Osteocyte (in vitro differentiated cells): ENCODE measurements at regions not wholly inside any gene's neighbourhood (a gene's known extent, or its start where the extent isn't known, plus 50 kb on each side); places are given as distances from the start of the nearest gene placed in this dataset.

Experiments used
- DNase-seq: peaks from one replicate; pipeline ENCODE4 v3.0.0; 2021; ENCODE audit warnings: mixed read lengths; ENCODE audit not compliant: unreplicated experiment; ENCODE audit errors: extremely low spot score
- H3K27ac Mint-ChIP-seq: one replicate; pipeline ENCODE4 v1.8.0; 2021; ENCODE audit warnings: mild to moderate bottlenecking, mixed read lengths; ENCODE audit not compliant: unreplicated experiment
- H3K27me3 Mint-ChIP-seq: one replicate; pipeline ENCODE4 v1.8.0; 2021; ENCODE audit warnings: mixed read lengths; ENCODE audit not compliant: unreplicated experiment
- H3K36me3 Mint-ChIP-seq: one replicate; pipeline ENCODE4 v1.8.0; 2021; ENCODE audit warnings: mixed read lengths; ENCODE audit not compliant: unreplicated experiment
- H3K4me1 Mint-ChIP-seq: one replicate; pipeline ENCODE4 v1.8.0; 2021; ENCODE audit warnings: mixed read lengths; ENCODE audit not compliant: unreplicated experiment
- H3K4me3 Mint-ChIP-seq: one replicate; pipeline ENCODE4 v1.8.0; 2021; ENCODE audit warnings: mild to moderate bottlenecking, moderate library complexity, mixed read lengths; ENCODE audit not compliant: unreplicated experiment
- H3K9me3 Mint-ChIP-seq: one replicate; pipeline ENCODE4 v1.8.0; 2021; ENCODE audit warnings: mixed read lengths; ENCODE audit not compliant: unreplicated experiment
- TF ChIP-seq, protein P1 (sequence below): fragments of 200-600 bp; sonication (generic); IDR thresholded peaks from 2 replicates; pipeline ENCODE4 v1.5.0; 2021; ENCODE audit warnings: antibody characterized with exemption, mild to moderate bottlenecking, moderate library complexity

DNA sequence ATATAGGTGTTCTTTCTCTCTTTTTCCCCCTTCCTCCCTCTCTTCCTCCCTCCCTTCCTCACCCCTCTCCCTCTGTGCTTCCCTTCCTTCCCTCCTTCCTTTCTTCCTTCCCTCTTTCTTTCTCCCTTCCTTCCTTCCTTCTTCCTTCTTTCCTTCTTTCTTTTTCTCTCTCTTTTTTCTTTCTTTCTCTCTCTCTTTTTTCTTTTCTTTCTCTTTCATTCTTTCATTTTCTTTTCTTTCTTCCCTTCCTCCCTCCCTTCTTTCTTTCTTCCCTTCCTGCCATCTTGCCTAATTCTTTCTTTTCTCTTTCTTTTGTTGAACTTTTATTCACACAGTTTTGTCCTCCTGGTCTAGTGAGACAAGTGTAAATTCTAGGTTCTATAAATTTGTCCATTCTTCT lies 1595.6 kb downstream of the SI start:
- TF ChIP-seq, protein P1, sequence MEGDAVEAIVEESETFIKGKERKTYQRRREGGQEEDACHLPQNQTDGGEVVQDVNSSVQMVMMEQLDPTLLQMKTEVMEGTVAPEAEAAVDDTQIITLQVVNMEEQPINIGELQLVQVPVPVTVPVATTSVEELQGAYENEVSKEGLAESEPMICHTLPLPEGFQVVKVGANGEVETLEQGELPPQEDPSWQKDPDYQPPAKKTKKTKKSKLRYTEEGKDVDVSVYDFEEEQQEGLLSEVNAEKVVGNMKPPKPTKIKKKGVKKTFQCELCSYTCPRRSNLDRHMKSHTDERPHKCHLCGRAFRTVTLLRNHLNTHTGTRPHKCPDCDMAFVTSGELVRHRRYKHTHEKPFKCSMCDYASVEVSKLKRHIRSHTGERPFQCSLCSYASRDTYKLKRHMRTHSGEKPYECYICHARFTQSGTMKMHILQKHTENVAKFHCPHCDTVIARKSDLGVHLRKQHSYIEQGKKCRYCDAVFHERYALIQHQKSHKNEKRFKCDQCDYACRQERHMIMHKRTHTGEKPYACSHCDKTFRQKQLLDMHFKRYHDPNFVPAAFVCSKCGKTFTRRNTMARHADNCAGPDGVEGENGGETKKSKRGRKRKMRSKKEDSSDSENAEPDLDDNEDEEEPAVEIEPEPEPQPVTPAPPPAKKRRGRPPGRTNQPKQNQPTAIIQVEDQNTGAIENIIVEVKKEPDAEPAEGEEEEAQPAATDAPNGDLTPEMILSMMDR: no peak
- Mint-ChIP-seq H3K9me3 (no peaks in the 10 kb centered on the region), H3K27me3 (peaks cover 5% of the 10 kb centered on the region), H3K4me3 (no peak overlapping the region), H3K36me3 (no peaks in the 10 kb centered on the region), H3K4me1 (no peaks in the 10 kb centered on the region), H3K27ac (no peak overlapping the region)
- no peak for DNase-seq

DNA sequence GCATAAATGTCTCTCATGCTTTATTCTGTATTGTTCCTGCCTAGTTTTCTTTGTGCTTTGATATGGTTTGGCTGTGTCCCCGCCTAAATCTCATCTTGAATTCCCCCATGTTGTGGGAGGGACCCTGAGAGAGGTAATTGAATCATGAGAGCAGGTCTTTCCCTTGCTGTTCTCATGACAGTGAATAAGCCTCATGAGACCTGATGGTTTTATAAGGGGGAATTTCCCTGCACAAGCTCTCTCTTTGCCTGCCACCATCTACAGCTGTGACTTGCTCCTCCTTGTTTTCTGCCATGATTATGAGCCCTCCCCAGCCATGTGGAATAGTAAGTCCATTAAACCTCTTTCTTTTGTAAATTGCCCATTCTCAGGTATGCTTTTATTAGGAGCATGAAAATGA lies 1596.6 kb downstream of the SI start:
- H3K27ac Mint-ChIP-seq: no peak overlapping the region
- no peaks in the 10 kb centered on the region for H3K36me3 Mint-ChIP-seq
- no peak overlapping the region for H3K4me3 Mint-ChIP-seq

DNA sequence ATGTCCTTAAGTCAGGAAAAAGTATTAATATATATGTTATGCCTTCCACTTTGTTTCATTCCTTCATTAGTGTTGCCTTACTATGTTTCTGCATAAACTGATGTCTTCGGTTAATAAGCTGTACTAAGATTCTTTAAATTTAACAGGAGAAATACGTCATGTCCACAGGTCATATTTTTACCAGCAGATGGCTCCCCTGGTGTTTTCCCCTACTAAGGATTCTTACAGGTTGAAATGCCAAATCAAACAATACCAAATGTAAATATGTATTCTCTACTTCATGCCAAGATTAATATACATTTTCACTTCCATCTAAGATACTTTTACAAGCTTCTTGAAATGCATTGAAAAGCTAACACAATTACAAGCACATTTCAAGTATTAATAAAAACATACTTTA lies 1602.1 kb downstream of the SI start:
- no peaks in the 10 kb centered on the region for H3K36me3 Mint-ChIP-seq
- no peaks in the 10 kb centered on the region for H3K27me3 Mint-ChIP-seq
- no peaks in the 10 kb centered on the region for H3K9me3 Mint-ChIP-seq
- TF ChIP-seq, protein P1: peak; percentile 56
- H3K4me1 Mint-ChIP-seq: peaks cover 7% of the 10 kb centered on the region
- DNase-seq: no peak
- no peak overlapping the region for H3K27ac Mint-ChIP-seq
- H3K4me3 Mint-ChIP-seq: no peak overlapping the region

More for the DNA sequence above, 1596.6 kb downstream of the SI start:
- Mint-ChIP-seq H3K4me1 (peaks cover 2% of the 10 kb centered on the region), H3K9me3 (no peaks in the 10 kb centered on the region), H3K27me3 (peaks cover 5% of the 10 kb centered on the region)
- TF ChIP-seq, protein P1: no peak
- DNase-seq: no peak

DNA sequence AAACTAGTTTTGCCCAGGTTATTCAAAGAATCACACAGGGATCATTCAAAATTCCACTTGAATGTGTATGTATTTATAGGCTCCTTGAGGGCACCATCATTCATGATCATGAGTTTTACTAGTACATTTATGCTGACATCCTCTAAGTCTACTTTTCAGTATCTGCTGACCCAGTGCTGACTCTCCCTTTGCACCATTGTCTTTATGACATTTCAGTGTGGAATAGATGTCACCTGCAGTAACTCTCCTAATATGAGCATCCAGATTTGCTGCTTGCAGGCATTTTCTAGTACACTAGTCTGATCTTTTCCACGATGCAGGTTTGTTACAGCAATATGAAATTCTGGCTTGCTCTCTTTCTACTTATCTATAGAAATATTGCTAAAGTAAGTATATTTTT lies 1603.5 kb downstream of the SI start:
- Mint-ChIP-seq H3K36me3 (no peaks in the 10 kb centered on the region), H3K4me3 (no peak overlapping the region), H3K9me3 (no peaks in the 10 kb centered on the region), H3K27ac (no peak overlapping the region), H3K27me3 (no peaks in the 10 kb centered on the region), H3K4me1 (peaks cover 7% of the 10 kb centered on the region)
- TF ChIP-seq, protein P1: no peak
- no peak for DNase-seq

DNA sequence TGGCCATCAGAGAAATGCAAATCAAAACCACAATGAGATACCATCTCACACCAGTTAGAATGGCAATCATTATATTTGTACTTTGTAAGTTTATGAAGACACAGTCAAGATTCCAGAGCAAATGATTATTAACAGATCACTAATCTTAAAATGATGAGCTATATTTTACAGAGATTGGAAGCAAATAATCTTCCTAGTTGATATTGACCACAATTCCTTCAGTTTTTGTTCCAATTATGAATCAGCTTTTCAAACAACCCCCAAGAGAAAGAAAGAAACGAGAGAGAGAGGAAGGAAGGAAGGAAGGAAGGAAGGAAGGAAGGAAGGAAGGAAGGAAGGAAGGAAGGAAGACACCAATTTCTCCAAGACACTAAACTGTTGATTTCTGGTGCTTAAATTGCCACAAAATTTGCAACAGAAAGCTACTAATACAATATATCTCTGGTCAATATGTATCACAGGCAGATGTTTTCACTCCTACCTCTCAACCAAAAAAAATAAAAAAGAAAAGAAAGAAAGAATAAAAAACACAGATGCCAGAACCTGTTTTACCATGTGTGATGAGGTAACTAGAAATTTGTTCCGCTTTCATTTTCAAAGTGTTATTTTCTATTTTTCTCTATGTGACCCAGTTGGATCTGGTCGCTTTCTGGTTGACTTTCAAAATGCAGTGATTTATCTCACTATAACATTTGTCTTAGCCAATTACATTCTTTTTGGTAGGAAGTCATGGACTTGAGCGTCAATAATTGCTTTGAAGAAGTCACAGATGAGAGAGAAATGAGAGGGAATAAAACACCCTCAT lies 1609.6 kb downstream of the SI start:
- no peak for DNase-seq
- no peak overlapping the region for H3K27ac Mint-ChIP-seq
- TF ChIP-seq, protein P1: no peak
- H3K9me3 Mint-ChIP-seq: no peaks in the 10 kb centered on the region
- no peak overlapping the region for H3K4me3 Mint-ChIP-seq
- H3K36me3 Mint-ChIP-seq: no peaks in the 10 kb centered on the region
- no peaks in the 10 kb centered on the region for H3K4me1 Mint-ChIP-seq
- no peaks in the 10 kb centered on the region for H3K27me3 Mint-ChIP-seq
